Osteoblast (primary cell): ENCODE measurements at regions not wholly inside any gene's neighbourhood (a gene's known extent, or its start where the extent isn't known, plus 50 kb on each side); places are given as distances from the start of the nearest gene placed in this dataset.
A peak's percentile ranks its signal among the peaks of the same experiment; 100 is the strongest.

ENCODE experiments used
- DNase-seq: peaks from one replicate; pipeline ENCODE4 v3.0.0; 2011; ENCODE audit warnings: low spot score, mixed read lengths; ENCODE audit not compliant: insufficient read length; ENCODE audit errors: missing footprints
- H2AFZ ChIP-seq: 2 replicates; pipeline ENCODE4 v1.6.0; 2011; ENCODE audit warnings: mild to moderate bottlenecking, low read length
- H3K27ac ChIP-seq: 2 replicates; pipeline ENCODE4 v1.5.1; 2011; ENCODE audit warnings: mild to moderate bottlenecking, low read depth, low read length, moderate library complexity
- H3K27me3 ChIP-seq: 2 replicates; pipeline ENCODE4 v1.6.0; 2012; ENCODE audit warnings: mild to moderate bottlenecking, control low read depth, inconsistent platforms, low read length, moderate library complexity; ENCODE audit not compliant: insufficient read depth
- H3K36me3 ChIP-seq: 2 replicates; pipeline ENCODE4 v1.5.1; 2011; ENCODE audit warnings: mild to moderate bottlenecking, low read length, control low read depth, moderate library complexity; ENCODE audit not compliant: insufficient read depth
- H3K4me1 ChIP-seq: 2 replicates; pipeline ENCODE4 v1.5.1; 2011; ENCODE audit warnings: mild to moderate bottlenecking, low read length, control low read depth, moderate library complexity; ENCODE audit not compliant: insufficient read depth
- H3K4me2 ChIP-seq: 2 replicates; pipeline ENCODE4 v1.6.0; 2011; ENCODE audit warnings: mild to moderate bottlenecking, low read length; ENCODE audit not compliant: insufficient read depth
- H3K4me3 ChIP-seq: fragments of 200-600 bp; sonication (generic); 3 replicates; pipeline ENCODE4 v1.5.1; 2012; ENCODE audit warnings: mild to moderate bottlenecking, low read length, inconsistent platforms; ENCODE audit not compliant: insufficient read depth
- H3K79me2 ChIP-seq: 2 replicates; pipeline ENCODE4 v1.6.0; 2012; ENCODE audit warnings: mild to moderate bottlenecking, low read length, control low read depth, inconsistent platforms; ENCODE audit not compliant: insufficient read depth
- H3K9me3 ChIP-seq: 2 replicates; pipeline ENCODE4 v1.5.1; 2011; ENCODE audit warnings: low read depth, low read length, control low read depth
- H4K20me1 ChIP-seq: 2 replicates; pipeline ENCODE4 v1.6.0; 2012; ENCODE audit warnings: mild to moderate bottlenecking, low read length, control low read depth; ENCODE audit not compliant: insufficient read depth
- CTCF ChIP-seq: IDR thresholded peaks from 2 replicates; pipeline ENCODE4 v1.5.1; 2011; ENCODE audit warnings: mild to moderate bottlenecking, low read depth, low read length, moderate library complexity; ENCODE audit errors: extremely low read depth

- DNase-seq, result no peak
- Histone ChIP-seq H3K79me2 (no peaks in the 10 kb centered on the region), H3K4me3 (no peak overlapping the region), H4K20me1 (no peaks in the 10 kb centered on the region), H3K27me3 (no peaks in the 10 kb centered on the region), H3K27ac (no peak overlapping the region), H3K4me1 (no peaks in the 10 kb centered on the region), H2AFZ (no peak overlapping the region), H3K4me2 (no peak overlapping the region), H3K36me3 (no peaks in the 10 kb centered on the region), H3K9me3 (peaks cover 3% of the 10 kb centered on the region)
- no peak for TF ChIP-seq CTCF
Measured at GRCh38 chrX:21056622-21057021, 317.6 kb upstream of the CNKSR2 start.

- no peaks in the 10 kb centered on the region for H4K20me1 ChIP-seq
- no peak overlapping the region for H3K4me2 ChIP-seq
- H3K27me3 ChIP-seq, result no peaks in the 10 kb centered on the region
- H3K4me1 ChIP-seq, result no peaks in the 10 kb centered on the region
- DNase-seq, result no peak
- H3K36me3 ChIP-seq, result no peaks in the 10 kb centered on the region
- H3K79me2 ChIP-seq, result no peaks in the 10 kb centered on the region
- H3K27ac ChIP-seq, result no peak overlapping the region
- H2AFZ ChIP-seq, result no peak overlapping the region
- H3K9me3 ChIP-seq, result no peaks in the 10 kb centered on the region
- no peak for TF ChIP-seq CTCF
- no peak overlapping the region for H3K4me3 ChIP-seq
Measured at GRCh38 chrX:21047034-21047455, 327.2 kb upstream of the CNKSR2 start.

- Histone ChIP-seq H3K9me3 (peaks cover 1% of the 10 kb centered on the region), H3K4me3 (no peak overlapping the region), H2AFZ (no peak overlapping the region), H4K20me1 (no peaks in the 10 kb centered on the region), H3K27ac (no peak overlapping the region), H3K27me3 (no peaks in the 10 kb centered on the region), H3K4me2 (no peak overlapping the region), H3K79me2 (no peaks in the 10 kb centered on the region), H3K36me3 (no peaks in the 10 kb centered on the region), H3K4me1 (no peaks in the 10 kb centered on the region)
- DNase-seq, result no peak
- no peak for TF ChIP-seq CTCF
Measured at GRCh38 chrX:21014326-21014725, 359.9 kb upstream of the CNKSR2 start.

GRCh38 chrX:21004835-21005234, 369.4 kb upstream of the CNKSR2 start:
- Histone ChIP-seq H3K4me3 (no peak overlapping the region), H3K27ac (no peak overlapping the region), H3K27me3 (no peaks in the 10 kb centered on the region), H3K9me3 (no peaks in the 10 kb centered on the region), H2AFZ (no peak overlapping the region), H3K4me1 (no peaks in the 10 kb centered on the region), H3K36me3 (no peaks in the 10 kb centered on the region), H3K4me2 (no peak overlapping the region), H4K20me1 (no peaks in the 10 kb centered on the region), H3K79me2 (no peaks in the 10 kb centered on the region)
- TF ChIP-seq CTCF, result no peak
- DNase-seq, result peak; percentile 15
